NOMO-1 treated with dmso at 0.1 percent for 144 hours (cell line): ENCODE measurements at regions not wholly inside any gene's neighbourhood (a gene's known extent, or its start where the extent isn't known, plus 50 kb on each side); places are given as distances from the start of the nearest gene placed in this dataset.

Source experiments
- DNase-seq: peaks from one replicate; lab custom pipeline; 2025; ENCODE audit not compliant: unreplicated experiment; lab: John Stamatoyannopoulos, UW

DNA sequence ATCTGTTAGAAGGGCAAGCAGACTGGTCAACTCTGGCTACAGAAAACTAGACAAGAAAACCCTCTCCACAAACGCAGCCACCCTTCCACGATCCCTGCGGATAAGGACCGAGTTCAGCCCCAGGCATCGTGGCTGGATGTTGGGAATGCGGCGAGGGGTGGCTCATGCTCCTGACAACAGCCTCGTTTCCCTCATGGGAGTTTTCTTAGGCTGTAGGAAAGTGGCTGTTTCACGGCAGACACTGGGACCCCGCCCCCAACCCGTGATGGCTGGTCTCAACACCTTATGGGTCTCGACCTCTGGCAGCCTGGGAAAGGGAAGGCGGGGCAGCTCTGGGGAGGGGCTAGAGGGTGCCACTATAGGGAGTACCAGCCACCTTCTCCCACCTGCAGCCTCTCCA is 123.3 kb downstream of the RFLNA start:
- DNase-seq, result no peak

DNA sequence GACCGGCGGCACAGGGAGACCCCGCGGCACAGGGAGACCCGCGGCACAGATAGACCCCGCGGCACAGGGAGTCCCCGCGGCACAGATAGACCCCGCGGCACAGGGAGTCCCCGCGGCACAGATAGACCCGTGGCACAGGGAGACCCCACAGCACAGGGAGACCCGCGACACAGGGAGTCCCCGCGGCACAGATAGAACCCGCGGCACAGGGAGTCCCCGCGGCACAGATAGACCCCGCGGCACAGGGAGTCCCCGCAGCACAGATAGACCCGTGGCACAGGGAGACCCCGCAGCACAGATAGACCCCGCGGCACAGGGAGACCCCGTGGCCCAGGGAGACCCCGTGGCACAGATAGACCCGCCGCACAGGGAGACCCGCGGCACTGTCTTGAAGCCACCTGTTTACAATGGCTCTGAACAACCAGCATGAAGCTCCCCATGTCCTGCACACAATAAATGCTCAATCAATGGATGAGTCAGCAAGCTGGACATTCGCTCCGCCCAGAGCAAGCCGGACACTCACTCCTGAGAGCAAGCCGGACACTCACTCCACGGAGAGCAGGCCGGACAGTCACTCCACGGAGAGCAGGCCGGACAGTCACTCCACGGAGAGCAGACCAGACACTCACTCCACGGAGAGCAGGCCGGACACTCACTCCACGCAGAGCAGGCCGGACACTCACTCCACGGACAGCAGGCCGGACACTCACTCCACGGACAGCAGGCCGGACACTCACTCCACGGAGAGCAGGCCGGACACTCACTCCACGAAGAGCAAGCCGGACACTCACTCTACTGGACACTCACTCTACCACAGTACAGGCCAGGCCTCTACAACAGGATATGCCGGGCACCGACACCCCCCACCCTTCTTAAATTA is 121.9 kb downstream of the RFLNA start:
- no peak for DNase-seq

DNA sequence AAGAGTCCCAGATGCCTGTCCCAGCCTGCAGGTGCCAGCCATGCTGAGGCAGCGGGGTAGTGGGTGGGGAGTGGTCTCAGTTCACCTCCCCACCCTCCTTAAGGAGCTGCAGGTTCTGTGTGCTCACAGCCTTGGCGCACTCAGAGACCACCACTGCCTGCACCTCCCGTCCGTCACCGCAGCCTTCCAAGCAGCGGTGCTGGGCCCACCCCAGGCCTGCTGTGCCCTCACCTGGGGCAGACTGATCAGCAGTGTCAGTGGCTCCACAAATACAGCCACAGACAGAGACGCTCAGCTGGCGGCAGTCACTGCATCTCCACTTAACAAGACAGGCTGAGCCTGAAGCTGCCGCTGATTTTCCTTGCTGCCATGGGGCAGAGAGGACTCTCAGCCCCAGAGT is 120.2 kb downstream of the RFLNA start:
- no peak for DNase-seq

DNA sequence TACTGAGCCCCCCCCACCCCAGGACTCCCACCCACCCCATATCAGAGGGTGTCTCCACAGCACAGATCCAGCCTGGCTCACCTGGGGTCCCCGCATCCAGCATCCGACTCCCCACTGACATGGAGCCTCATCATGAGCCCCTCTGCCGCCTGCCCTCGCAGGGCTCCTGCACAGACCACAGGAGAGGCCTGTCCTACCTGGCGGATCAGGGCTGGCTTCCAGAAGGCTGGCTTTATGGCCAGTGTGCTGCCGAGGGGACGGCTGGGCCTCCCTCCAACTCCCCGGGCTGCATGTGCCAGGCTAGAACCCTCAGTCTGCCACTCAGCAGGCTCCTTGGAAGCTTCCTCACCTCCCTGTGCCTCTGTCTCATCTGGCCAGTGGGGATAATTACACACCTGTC is 119.0 kb downstream of the RFLNA start:
- no peak for DNase-seq

DNA sequence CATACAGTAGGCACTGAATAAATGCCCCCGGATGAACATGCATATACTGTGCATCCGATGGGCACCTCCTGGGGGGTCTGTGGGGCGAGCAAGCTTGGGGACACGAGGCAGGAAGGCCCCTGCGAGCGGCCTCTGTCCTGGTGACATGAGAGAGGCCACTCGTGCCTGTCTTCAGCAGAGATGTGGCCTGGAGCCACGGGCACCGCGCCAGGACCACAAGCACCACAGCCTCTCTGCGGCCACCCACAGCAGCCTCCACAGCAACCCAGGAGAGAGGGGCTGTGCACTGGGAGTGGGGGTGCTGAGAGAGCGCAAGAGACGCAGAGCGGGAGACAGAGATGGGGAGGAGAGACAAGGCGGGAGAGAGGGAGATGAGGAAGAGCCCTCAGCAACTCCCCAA is 118.5 kb downstream of the RFLNA start:
- no peak for DNase-seq

DNA sequence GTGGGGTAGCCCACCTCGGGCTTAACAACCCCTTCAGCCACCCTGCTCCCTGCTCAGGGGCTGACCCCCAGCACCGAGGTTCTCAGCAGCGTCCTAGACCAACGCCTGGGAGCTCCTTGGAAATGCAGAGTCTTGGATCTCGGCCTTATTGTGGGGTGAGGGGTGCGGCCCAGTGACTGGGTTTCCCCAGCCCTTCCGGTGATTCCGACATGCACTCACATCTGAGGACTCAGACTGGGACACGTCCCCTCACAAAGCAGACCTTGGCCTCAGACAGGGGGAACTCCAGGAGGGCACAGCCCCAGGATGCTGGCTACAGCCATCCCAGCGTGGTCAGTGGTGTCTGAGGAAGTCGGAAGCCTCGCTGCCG is 117.7 kb downstream of the RFLNA start:
- no peak for DNase-seq

DNA sequence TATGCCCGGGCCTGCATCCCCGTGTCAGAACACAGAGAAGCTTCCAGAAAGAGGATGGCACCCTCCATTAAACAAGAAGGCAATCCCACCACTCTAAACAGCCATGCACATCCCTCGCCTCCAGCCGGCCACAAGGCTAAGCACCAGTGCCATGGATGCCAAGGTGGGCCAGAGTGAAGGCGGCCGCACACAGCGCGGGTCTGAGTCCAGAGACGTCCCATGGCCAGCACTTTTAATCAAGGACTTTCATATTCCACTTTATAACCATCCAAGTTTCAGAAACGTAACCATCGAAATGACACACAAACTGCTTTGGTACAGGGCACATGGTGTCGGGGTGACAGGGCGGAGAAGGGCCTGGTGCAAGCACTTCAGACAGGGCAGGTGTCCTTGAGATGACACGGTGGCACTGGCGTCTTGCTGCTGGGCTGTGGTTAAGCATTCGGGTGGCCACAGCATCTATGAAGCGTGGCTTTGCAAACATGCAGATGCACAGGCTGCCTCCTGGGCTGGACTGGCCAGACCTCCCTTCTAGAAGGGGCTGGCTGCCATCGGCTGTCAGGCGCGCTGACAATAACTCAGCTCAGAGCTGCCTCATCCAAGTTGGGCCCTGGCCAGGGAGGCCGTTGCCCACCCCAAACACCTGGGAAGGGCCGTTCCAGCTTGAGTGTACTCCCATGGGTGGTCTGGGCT is 117.2 kb downstream of the RFLNA start:
- DNase-seq, result no peak

DNA sequence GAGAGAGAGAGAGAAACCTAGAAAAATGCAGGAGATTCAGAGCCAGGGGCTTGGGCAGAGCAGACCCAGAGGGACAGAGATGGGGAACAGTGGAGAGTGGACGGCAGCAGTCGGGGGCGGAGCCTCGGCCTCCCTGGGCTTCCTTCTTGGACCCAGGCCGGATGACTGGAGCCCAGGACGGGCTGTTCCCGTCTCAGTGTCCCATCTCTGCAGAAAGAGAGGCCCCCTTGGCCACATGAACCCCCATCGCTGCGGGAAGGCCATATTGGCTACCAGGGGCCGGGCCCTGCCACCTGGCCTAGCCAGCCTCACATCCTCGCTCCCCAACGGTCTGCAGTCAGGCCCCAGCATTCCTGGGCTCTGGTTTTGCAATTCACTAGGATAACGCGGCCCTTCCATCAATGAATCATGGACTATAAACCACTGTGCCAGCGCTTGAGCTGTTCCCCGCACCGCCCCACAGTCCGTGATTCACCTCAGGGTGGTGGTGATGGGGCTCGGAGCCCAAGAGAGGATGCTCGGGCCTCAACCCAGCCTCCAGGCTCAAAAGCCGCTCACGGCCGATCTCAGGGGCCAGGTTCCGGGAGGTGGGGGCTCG is 116.5 kb downstream of the RFLNA start:
- no peak for DNase-seq

DNA sequence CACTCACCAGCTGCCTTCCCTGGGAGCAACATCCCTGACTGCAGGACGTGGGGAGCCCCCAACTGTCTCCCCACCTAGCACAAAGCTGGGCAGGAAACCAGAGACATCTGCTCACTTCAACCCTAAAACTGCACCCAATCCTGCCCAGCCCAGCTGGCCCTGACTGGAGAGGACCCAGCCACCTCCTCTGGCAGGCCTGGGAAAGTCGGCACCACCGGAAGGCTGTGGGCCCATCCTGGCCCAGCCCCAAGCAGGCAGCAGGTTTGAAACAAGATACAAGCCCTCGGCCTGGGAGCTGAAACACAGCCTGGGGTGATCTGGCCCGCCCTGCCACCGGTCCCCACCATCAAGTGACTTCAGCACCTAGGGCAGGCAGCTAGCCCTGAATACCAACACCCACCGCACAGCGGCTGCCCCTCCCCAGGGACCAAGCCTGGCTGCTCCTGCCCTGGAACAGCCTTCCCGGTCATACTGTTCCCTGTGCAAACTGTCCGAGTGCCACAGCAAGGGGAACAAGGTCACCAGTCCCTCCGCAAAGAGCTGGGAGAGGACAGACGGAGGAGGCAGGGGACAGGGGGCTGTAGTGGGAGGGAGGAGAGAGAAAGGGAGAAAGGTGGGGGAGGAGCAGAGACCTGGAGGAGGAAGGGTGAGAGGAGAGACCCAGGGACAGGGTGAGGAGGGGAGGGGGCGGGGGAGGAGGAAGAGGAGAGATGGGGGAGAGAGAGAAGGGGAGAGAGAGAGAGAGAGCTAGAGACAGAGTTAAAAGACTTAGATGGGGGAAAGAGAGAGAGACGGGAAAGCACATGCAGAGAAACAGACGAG is 115.7 kb downstream of the RFLNA start:
- no peak for DNase-seq

DNA sequence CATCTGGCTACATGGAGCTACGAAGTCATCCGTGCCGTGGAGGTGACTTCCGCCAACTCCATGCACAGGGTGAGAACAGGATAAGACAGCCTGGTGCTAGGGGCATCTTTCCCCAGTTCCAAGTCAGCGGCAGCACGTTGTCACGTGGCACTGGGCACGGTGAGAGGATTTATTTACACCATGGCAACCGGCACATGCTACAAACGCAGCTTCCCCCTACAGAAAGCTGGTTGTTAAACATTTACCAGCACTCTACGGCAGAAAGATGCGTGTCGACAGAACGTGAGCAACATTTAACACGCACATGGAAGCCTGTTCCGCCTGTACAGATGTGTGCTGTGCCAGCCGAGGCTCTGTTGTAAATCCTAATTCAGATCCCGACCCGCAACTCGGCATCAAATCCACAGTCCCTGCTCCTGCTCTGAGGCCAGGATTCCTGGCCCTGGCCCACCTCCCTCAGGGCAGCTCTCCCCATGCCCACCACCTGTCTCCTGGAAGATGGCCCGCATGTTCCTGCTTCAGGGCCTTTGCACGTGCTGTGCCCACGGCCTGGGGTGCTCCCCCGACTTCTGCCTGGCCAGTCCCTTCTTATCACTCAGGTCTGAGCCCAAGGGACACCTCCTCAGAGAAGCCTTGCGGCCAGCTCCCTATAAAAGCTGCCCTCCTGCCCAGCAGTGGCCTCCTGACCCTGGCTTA is 114.1 kb downstream of the RFLNA start:
- no peak for DNase-seq

DNA sequence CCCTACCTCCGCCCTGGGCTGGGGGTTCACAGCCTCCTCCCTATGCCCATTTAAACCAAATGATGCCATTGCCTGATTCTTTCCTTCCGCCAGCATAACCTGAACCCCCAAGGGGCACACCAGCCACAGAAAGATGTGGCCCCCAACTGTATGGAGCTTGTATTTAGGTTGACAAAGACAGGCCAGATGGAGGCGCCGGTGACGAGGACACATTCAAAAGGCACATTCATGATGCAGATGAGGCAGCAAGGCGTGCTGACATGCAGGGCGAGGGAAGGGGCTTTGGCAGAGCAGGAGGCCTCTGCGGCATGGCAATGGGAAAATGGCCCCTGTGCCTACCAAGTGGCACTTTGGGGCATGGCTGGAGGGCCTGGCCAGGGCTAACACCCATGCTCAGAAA is 112.2 kb downstream of the RFLNA start:
- DNase-seq, result no peak

DNA sequence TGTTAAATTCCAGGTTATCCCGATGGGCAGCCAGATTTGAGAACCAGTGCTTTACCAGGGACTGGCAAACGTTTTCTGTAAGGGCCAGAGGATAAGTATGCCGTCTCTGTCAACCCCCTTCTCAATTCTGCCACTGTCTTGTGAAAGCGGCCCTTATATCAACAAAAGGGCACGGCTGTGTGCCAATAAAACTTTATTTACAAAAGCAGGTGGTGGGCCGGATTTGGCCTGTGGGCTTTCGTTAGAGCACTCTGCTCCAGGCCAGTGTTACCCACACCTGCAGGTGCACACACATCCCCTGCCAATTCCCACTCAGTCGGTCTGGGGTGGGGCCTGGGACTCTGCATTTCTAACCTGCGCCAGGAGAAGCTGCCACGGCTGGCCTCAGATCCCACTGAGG is 111.2 kb downstream of the RFLNA start:
- no peak for DNase-seq

DNA sequence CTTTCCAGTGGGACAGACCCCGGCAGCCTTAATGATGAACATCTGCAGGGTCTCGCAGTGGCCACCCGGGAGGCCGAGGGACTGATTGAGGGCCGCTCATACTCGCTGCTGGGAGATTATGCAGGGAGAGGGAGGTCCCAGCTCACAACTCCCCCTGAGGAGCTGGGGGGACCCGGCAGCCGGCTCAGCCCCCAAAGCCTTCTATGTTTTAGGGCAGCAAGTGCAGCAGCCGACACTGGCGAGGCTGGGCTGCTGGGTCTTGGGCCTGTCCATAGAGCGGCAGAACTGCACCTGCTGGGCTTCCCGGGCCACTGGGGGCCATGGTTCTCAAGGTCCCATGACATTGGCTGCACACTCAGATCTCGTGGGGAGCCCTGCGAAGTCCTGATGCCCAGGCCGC is 110.7 kb downstream of the RFLNA start:
- DNase-seq, result no peak

DNA sequence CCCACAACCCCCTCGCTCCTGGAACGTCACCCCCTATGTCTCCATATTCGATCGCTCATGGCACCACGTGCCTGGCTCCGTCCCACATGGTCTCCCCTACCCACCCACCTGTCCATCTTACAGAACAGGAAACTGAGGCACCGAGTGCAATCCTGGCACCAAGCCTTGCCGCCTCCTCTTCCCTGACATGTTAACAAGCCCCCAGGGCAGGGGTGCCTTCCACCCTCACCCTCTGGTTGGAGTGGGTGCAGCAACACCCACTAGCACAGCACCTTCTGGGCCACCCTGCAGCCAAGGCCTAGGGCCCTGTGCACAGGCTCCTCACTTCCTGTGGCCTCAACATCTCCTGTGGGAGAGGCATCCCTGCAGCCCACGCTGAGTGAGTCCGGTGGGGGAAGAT is 110.3 kb downstream of the RFLNA start:
- DNase-seq, result no peak

DNA sequence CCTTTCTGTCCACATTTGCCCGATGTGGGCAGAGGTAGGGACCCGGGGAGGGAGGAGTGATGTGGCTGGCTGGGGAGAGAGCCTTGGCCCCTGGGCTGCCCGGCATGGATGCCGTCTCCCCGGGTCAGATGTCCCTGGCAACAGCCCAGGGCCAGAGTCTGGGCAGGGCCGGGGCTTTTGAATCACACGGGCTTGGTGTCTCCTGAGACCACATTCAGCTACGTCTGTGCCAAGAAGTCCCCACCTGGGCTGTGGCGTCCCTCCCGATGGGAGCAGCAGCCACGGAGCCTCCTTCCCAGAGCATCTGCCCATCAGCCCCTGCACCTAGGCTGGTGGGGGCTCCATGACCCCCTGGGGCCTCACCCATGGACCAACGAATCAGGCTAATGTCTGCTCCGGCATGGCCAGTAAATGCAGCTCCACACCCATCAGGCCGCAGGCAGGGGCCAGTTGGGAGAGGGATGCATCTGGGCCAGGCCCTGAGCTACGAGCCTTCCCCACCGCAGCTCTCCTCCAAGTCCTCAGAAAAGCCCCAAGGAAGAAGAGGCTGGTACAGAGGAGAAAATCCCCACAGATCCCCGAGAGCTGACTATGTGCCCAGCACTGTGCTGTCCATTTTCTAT is 109.4 kb downstream of the RFLNA start:
- DNase-seq, result no peak

DNA sequence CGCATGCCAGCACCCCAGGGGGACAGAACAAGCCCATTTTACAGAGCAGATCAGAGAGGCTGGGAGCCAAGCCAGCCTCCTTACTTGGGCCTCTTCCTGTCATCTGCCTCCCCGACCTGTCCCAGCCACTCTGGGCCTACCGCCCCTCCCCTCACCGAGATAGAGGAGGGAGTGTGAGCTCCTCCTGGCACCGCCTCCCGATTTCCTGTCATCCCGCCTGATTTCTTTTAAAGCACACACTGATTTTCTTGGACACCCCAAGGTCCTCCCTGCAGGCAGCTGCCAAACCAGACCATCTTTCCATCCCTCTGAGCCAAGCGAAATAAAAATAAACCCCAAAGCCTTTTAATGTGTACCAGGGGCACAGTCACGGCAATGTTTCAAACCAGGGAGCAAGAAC is 108.4 kb downstream of the RFLNA start:
- no peak for DNase-seq

DNA sequence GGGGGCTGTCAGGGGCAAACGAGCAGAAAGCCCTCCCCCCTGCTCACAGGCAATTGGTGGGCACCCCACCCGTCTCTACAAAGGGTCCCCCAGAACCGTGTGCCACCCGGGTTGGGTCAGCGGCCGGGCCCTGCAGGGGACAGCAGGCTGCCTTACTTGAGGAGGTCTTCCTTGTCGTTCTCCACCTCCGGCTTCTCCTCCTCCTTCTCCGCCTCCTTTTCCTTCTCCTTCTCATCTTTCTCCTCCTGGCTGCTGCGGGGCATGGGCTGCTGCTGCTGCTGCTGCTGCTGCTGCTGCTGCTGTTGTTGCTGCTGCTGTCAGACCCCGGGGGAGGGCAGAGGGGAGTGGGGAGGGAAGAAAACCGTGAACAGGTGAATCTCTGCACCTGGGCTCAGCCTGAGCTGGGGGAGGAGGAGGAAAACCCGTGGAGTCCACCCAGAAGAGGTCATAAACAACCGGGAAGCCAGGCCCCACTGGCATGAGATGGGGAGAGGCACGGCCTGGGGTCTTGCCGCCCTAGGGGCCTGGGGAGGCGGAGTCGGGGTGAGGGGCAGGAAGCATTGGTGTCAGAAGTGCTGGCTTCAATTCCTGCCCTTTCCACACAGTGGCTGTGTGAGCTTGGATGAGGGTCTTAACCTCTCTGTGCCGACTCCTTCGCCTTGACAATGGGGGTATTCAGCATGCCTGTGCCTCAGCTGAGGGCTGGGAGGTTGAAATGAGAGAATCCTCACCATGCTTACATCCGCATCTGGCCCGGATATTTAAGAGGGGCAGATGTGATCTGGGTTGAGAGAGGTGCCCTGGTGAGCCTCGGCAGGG is 107.6 kb downstream of the RFLNA start:
- DNase-seq, result no peak

DNA sequence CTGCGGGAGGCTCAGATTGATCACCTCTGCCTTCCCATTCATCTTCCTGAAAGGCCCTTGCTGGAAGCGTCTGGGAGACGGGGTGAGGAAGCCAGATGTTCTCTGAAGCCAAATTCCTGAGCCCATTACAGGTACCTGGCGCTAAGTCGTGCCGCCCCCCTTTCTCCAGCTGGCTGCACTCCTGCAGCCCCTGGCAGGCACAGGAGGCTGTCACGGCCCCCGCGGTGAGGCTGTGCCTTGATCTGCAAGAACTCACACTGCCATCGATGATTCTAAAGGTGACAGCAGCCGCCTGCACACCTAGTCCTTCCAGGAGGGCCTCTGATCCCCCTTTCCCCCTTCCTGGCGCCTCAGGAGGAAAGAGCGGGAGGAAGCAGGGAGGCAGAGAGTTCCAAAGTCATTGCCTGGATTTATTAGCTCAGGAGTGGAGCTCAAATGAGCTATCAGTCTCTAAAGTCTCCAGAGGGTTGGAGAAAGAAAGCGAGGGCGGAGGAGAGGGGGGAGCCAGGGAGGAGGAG is 106.9 kb downstream of the RFLNA start:
- no peak for DNase-seq

DNA sequence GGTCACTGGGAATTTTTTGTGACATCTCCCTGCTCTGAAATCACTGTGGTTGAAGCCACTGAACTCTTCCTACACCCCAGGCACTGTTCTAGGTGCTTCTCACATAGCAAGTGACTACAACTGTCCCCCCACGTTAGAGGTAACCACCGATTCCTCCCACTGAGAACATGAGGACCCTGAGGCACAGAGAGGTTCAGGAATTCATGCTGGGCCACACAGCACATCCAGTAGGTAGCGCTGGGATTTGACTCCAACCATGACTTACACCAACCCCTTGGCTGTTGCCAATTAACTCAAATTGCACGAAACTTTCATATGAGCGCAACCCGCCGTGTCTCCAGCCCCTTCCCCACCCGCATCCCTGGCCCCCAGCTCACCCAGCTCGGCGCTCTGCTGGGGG is 105.2 kb downstream of the RFLNA start:
- DNase-seq, result no peak
